ENCODE measurements at regions not wholly inside any gene's neighbourhood (a gene's known extent, or its start where the extent isn't known, plus 50 kb on each side); places are given as distances from the start of the nearest gene placed in this dataset.

GRCh38 chr1:109826446-109826845 is 62.7 kb upstream of the EPS8L3 start:
- TF ChIP-seq CTCF (conservative IDR thresholded peaks at IDR 0.05; ENCODE audit: control insufficient read depth, insufficient read depth, low read depth, low read length): no peak
- no peak for DNase-seq (ENCODE audit: low read depth)
- no peak overlapping the region for H3K4me3 ChIP-seq (ENCODE audit: control insufficient read depth, low read depth, low read length)

- DNase-seq (ENCODE audit: low read depth): no peak
- no peak for TF ChIP-seq CTCF (conservative IDR thresholded peaks at IDR 0.05; ENCODE audit: control insufficient read depth, insufficient read depth, low read depth, low read length)
- H3K4me3 ChIP-seq (ENCODE audit: control insufficient read depth, low read depth, low read length): no peak overlapping the region
These were observed 60.8 kb upstream of the EPS8L3 start for GRCh38 chr1:109824349-109825115.

GRCh38 chr1:109823543-109824348 is 60.0 kb upstream of the EPS8L3 start:
- DNase-seq (ENCODE audit: low read depth): peak; percentile 78
- TF ChIP-seq CTCF (conservative IDR thresholded peaks at IDR 0.05; ENCODE audit: control insufficient read depth, insufficient read depth, low read depth, low read length): no peak
- no peak overlapping the region for H3K4me3 ChIP-seq (ENCODE audit: control insufficient read depth, low read depth, low read length)

- TF ChIP-seq CTCF (conservative IDR thresholded peaks at IDR 0.05; ENCODE audit: control insufficient read depth, insufficient read depth, low read depth, low read length): no peak
- no peak overlapping the region for H3K4me3 ChIP-seq (ENCODE audit: control insufficient read depth, low read depth, low read length)
- no peak for DNase-seq (ENCODE audit: low read depth)
These were observed 59.2 kb upstream of the EPS8L3 start for GRCh38 chr1:109822749-109823542.

GRCh38 chr1:109821831-109822745 is 58.4 kb upstream of the EPS8L3 start:
- peak; percentile 95 for DNase-seq (ENCODE audit: low read depth)
- no peak for TF ChIP-seq CTCF (conservative IDR thresholded peaks at IDR 0.05; ENCODE audit: control insufficient read depth, insufficient read depth, low read depth, low read length)
- H3K4me3 ChIP-seq (ENCODE audit: control insufficient read depth, low read depth, low read length): no peak overlapping the region
